Cardiac muscle cell (in vitro differentiated cells and primary cell): ENCODE measurements at regions not wholly inside any gene's neighbourhood (a gene's known extent, or its start where the extent isn't known, plus 50 kb on each side); places are given as distances from the start of the nearest gene placed in this dataset.

Source experiments
- DNase-seq, 2 donors: peaks; one replicate each; pipeline versions ENCODE4 v3.0.0 to v3.0.0-alpha.2; 2010 to 2017; ENCODE audit warnings: low read depth in 1 of 2, low spot score in 1 of 2
- H3K27ac ChIP-seq: fragments of 200-600 bp; sonication (generic); 2 replicates; pipeline ENCODE4 v1.5.1; 2016
- H3K27me3 ChIP-seq: fragments of 200-600 bp; sonication (generic); 2 replicates; pipeline ENCODE4 v1.6.0; 2016; ENCODE audit warnings: control low read depth
- H3K36me3 ChIP-seq: fragments of 200-600 bp; sonication (generic); 2 replicates; pipeline ENCODE4 v1.5.1; 2016; ENCODE audit warnings: control low read depth
- H3K4me1 ChIP-seq: fragments of 200-600 bp; sonication (generic); 2 replicates; pipeline ENCODE4 v1.8.1; 2017; ENCODE audit warnings: low read depth, mild to moderate bottlenecking, mixed run types
- H3K4me3 ChIP-seq: fragments of 200-600 bp; sonication (generic); 2 replicates; pipeline ENCODE4 v1.5.1; 2016; ENCODE audit warnings: mild to moderate bottlenecking
- H3K9me3 ChIP-seq: fragments of 200-600 bp; sonication (generic); 2 replicates; pipeline ENCODE4 v1.5.1; 2017; ENCODE audit warnings: low read depth, mild to moderate bottlenecking, control low read depth
- TF ChIP-seq, protein P1 (sequence below): IDR thresholded peaks from 2 replicates; pipeline ENCODE4 v1.5.1; 2012; ENCODE audit warnings: low read depth, mild to moderate bottlenecking, low read length

DNA sequence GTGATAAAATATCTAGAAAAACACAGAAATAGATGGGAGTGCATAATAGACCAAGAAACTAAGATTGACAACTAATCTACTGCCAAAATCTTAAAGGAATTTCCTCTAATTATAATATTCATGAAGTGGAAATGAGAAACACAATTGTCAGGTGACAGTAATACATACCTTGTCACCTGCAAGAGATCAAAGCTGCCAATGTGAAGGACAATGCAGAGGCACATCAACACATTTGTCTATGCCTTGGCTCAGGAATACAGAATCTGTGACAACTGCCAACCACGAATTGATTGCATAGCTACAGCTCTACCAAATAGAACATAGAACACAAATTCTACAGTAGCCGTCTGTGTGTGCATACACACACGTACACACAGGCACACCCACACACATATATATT, 295.7 kb downstream of the PPARGC1A start:
- DNase-seq: no peak
- Histone ChIP-seq H3K27ac (no peak overlapping the region), H3K4me1 (no peaks in the 10 kb centered on the region), H3K9me3 (no peaks in the 10 kb centered on the region), H3K4me3 (no peak overlapping the region), H3K27me3 (no peaks in the 10 kb centered on the region), H3K36me3 (no peaks in the 10 kb centered on the region)
- TF ChIP-seq, protein P1, sequence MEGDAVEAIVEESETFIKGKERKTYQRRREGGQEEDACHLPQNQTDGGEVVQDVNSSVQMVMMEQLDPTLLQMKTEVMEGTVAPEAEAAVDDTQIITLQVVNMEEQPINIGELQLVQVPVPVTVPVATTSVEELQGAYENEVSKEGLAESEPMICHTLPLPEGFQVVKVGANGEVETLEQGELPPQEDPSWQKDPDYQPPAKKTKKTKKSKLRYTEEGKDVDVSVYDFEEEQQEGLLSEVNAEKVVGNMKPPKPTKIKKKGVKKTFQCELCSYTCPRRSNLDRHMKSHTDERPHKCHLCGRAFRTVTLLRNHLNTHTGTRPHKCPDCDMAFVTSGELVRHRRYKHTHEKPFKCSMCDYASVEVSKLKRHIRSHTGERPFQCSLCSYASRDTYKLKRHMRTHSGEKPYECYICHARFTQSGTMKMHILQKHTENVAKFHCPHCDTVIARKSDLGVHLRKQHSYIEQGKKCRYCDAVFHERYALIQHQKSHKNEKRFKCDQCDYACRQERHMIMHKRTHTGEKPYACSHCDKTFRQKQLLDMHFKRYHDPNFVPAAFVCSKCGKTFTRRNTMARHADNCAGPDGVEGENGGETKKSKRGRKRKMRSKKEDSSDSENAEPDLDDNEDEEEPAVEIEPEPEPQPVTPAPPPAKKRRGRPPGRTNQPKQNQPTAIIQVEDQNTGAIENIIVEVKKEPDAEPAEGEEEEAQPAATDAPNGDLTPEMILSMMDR: no peak

DNA sequence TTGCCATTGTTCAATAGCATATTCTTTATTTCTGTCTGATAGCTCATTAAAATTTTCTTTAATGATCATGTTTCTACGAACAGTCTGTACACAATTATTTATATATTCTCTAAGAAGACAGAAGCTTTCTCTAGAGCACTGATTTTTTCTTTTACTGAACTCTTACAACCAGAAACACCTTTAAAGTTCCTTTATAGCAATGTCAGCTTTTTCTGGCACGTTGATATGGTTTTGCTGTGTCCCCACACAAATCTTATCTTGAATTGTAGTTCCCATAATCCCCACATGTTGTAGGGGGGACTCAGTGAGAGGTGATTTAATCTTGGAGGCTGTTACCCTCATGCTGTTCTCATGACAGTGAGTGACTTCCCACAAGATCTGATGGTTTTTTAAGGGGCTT, 299.4 kb downstream of the PPARGC1A start:
- DNase-seq: no peak
- TF ChIP-seq, protein P1: no peak
- no peak overlapping the region for H3K27ac ChIP-seq

DNA sequence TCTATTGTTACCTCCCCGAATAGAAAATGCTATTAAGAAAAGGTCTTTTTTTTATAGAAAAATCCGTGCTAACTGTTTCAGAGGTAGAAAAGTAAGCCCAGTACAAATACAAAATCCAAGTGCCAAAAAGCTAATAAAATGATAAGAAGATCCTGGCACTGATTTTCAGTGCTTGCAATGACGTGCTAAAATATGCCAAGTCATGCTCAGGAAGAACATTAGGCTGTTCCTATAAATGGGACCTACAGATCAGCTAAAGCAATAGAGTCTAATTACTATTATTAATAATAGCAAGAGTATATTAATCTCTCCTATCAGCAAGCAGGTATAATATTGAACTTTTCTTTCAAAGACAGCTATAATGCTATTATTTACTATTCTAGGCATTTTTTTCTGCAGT, 305.8 kb downstream of the PPARGC1A start:
- Histone ChIP-seq H3K4me3 (no peak overlapping the region), H3K36me3 (no peaks in the 10 kb centered on the region), H3K4me1 (peaks cover 16% of the 10 kb centered on the region), H3K27me3 (no peaks in the 10 kb centered on the region), H3K9me3 (no peaks in the 10 kb centered on the region), H3K27ac (no peak overlapping the region)
- no peak for DNase-seq
- TF ChIP-seq, protein P1: no peak

More for the DNA sequence above, 299.4 kb downstream of the PPARGC1A start:
- Histone ChIP-seq H3K9me3 (no peaks in the 10 kb centered on the region), H3K4me1 (no peaks in the 10 kb centered on the region), H3K4me3 (no peak overlapping the region), H3K36me3 (no peaks in the 10 kb centered on the region), H3K27me3 (no peaks in the 10 kb centered on the region)

DNA sequence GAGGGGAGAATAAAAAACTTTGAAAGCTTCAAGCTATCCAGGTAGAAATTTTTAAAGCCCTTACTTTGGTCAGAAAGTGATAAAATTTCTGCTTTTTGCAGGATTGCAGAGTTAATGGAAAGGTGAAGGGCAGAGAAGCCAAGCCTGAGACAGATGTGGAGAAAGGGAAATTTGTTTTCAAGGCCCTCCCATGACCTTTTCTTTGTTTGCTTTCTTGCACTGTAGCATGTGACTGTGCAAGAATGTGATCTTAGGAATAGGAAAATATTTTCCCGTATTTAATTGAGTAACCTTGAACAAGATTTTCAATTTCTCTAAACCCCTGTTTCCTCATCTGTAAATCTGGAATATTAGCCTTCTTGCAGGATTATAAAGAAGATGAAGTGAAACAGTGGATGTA, 307.2 kb downstream of the PPARGC1A start:
- peaks cover 16% of the 10 kb centered on the region for H3K4me1 ChIP-seq
- TF ChIP-seq, protein P1: no peak
- H3K27ac ChIP-seq: no peak overlapping the region
- H3K4me3 ChIP-seq: no peak overlapping the region
- no peak for DNase-seq
- no peaks in the 10 kb centered on the region for H3K36me3 ChIP-seq
- no peaks in the 10 kb centered on the region for H3K9me3 ChIP-seq
- H3K27me3 ChIP-seq: no peaks in the 10 kb centered on the region

DNA sequence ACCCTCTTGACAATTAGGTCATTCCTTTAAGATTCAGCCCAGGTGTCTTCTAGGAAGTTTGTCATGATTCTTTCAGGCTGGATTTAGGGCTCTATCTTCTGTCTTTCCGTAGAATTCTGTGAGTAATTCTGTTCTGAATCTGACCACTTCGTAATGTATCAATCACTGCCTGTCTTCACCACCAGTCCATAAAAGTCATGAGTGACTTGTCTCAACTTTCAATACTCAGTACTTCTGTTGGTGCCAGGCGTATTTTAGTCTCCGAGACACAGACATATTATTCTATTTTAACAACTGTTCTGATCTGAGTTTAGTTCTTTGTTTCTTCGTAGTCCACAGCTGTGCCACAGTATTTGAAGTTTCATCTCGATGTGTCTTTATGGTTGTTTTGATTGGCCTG, 310.7 kb downstream of the PPARGC1A start:
- Histone ChIP-seq H3K27me3 (no peaks in the 10 kb centered on the region), H3K4me3 (no peak overlapping the region), H3K27ac (no peak overlapping the region), H3K4me1 (peaks cover 16% of the 10 kb centered on the region), H3K9me3 (no peaks in the 10 kb centered on the region), H3K36me3 (no peaks in the 10 kb centered on the region)
- DNase-seq: no peak
- TF ChIP-seq, protein P1: no peak

DNA sequence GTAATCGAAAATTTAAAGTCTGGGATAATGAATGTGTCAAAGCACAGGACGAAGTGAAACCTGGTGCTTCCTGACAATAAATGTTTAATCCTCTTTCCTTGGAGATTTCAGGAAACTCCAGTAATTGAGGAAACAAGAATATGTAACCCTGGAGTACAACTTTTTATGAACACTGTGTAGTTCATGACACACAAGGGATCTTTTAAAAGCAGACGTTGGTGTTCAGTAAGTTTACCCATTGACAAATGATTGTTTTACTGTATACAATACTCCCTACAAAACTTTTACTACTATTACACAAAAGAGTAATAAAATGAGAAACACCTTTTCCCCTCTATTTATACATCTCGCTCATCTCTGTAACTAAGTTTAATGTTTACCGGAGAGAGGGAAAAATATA, 312.4 kb downstream of the PPARGC1A start:
- Histone ChIP-seq H3K4me3 (no peak overlapping the region), H3K27ac (no peak overlapping the region), H3K27me3 (no peaks in the 10 kb centered on the region), H3K36me3 (no peaks in the 10 kb centered on the region), H3K9me3 (no peaks in the 10 kb centered on the region), H3K4me1 (peaks cover 8% of the 10 kb centered on the region)
- TF ChIP-seq, protein P1: no peak
- DNase-seq: no peak
